Thyroid gland (tissue), 4 donors: ENCODE measurements at regions not wholly inside any gene's neighbourhood (a gene's known extent, or its start where the extent isn't known, plus 50 kb on each side); places are given as distances from the start of the nearest gene placed in this dataset.

Experiments
- CTCF ChIP-seq, 6 experiments: fragments of 200-600 bp in 3 of 6; fragments of 450-650 bp in 3 of 6; sonication (generic) in 3 of 6; IDR thresholded peaks; one replicate each; pipeline ENCODE4 v1.5.1; 2016 to 2019; ENCODE audit warnings: antibody characterized with exemption in 6 of 6, mild to moderate bottlenecking in 2 of 6, inconsistent platforms in 1 of 6, moderate library complexity in 1 of 6
- POLR2A ChIP-seq, 2 donors: fragments of 450-650 bp; IDR thresholded peaks; one replicate each; pipeline ENCODE4 v1.6.1; 2017; ENCODE audit warnings: antibody characterized with exemption in 2 of 2, mild to moderate bottlenecking in 2 of 2, moderate library complexity in 1 of 2

- TF ChIP-seq POLR2A (IDR thresholded peaks at IDR 0.05) (no peak), CTCF (IDR thresholded peaks at IDR 0.05) (no peak)
Measured at GRCh38 chr6:85096976-85097375, 332.6 kb upstream of the TBX18 start.
